Calu3 (cell line): ENCODE measurements at regions not wholly inside any gene's neighbourhood (a gene's known extent, or its start where the extent isn't known, plus 50 kb on each side); places are given as distances from the start of the nearest gene placed in this dataset.

Experiments used
- BruUV-seq: library from RNA; stranded (reverse); fragments of 400-500 nt; replicated peaks from 2 replicates; lab custom pipeline; 2021; lab: Mats Ljungman, UMichigan
- CTCF ChIA-PET: fragments of 300-600 bp; sonication (Branson Sonifier 250); formaldehyde crosslinking; loops from one replicate; lab custom pipeline; 2022; ENCODE audit warnings: antibody characterized with exemption; lab: Charles Lee
- DNase-seq: peaks from one replicate; pipeline ENCODE4 v3.0.0; 2022
- H3K27ac Mint-ChIP-seq: one replicate; pipeline ENCODE4 v1.8.0; 2022; ENCODE audit warnings: mixed read lengths; ENCODE audit not compliant: unreplicated experiment
- H3K27me3 Mint-ChIP-seq: one replicate; pipeline ENCODE4 v1.8.0; 2022; ENCODE audit warnings: mixed read lengths; ENCODE audit not compliant: unreplicated experiment
- H3K36me3 Mint-ChIP-seq: one replicate; pipeline ENCODE4 v1.8.0; 2022; ENCODE audit warnings: mild to moderate bottlenecking, moderate library complexity, mixed read lengths; ENCODE audit not compliant: insufficient read depth, unreplicated experiment
- H3K4me1 Mint-ChIP-seq: one replicate; pipeline ENCODE4 v1.8.0; 2022; ENCODE audit warnings: mild to moderate bottlenecking, low read depth, mixed read lengths; ENCODE audit not compliant: unreplicated experiment
- H3K4me3 Mint-ChIP-seq: one replicate; pipeline ENCODE4 v1.8.0; 2022; ENCODE audit warnings: mild to moderate bottlenecking, low read depth, moderate library complexity, mixed read lengths; ENCODE audit not compliant: unreplicated experiment
- H3K9me3 Mint-ChIP-seq: one replicate; pipeline ENCODE4 v1.8.0; 2022; ENCODE audit warnings: low read depth, mixed read lengths; ENCODE audit not compliant: unreplicated experiment
- CTCF ChIP-seq: fragments of 200-600 bp; IDR thresholded peaks from one replicate; pipeline ENCODE4 v1.8.0; 2022; ENCODE audit warnings: antibody characterized with exemption; ENCODE audit not compliant: unreplicated experiment
- intact Hi-C: fragments of 100-400 bp; cut with micrococcal nuclease; formaldehyde crosslinking; loops from one replicate; pipeline ENCODE4 v1.10.0; 2022; ENCODE audit not compliant: unreplicated experiment

GRCh38 chr7:131268906-131269305, 58.8 kb upstream of the MKLN1 start:
- no TSS peak for BruUV-seq

DNA sequence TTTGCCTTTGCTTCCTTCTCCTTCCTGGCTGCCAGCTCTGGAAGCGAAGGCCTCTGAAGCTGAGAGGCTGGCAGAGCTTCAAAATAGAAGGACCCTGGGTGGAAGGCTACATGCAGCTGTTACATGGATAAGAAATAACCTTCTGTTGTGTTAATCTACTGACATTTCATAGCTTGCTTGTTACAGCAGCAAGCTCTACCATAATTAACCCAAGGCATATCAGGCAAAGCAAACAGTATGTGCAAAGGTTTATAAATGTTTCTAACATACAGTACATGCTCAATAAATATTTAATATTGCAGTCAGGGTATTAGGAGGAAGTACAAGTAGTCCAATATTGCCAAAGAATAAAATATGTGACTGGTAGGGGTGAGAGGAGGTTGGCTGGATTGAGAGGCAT, 55.6 kb upstream of the MKLN1 start:
- Mint-ChIP-seq H3K36me3 (no peaks in the 10 kb centered on the region), H3K4me3 (no peak overlapping the region), H3K9me3 (peaks cover 4% of the 10 kb centered on the region), H3K27ac (no peak overlapping the region), H3K4me1 (no peaks in the 10 kb centered on the region), H3K27me3 (no peaks in the 10 kb centered on the region)
- DNase-seq = no peak
- CTCF ChIA-PET = no interaction called here
- TF ChIP-seq CTCF = no peak
- no TSS peak for BruUV-seq
- intact Hi-C loops = no loop called here

More at GRCh38 chr7:131268906-131269305, 58.8 kb upstream of the MKLN1 start:
- DNase-seq = no peak
- intact Hi-C loops = no loop called here
- no peak for TF ChIP-seq CTCF
- Mint-ChIP-seq H3K36me3 (no peaks in the 10 kb centered on the region), H3K27me3 (peaks cover 12% of the 10 kb centered on the region), H3K9me3 (peaks cover 2% of the 10 kb centered on the region), H3K4me3 (no peak overlapping the region), H3K27ac (no peak overlapping the region), H3K4me1 (no peaks in the 10 kb centered on the region)
- CTCF ChIA-PET = no interaction called here

- DNase-seq = no peak
- BruUV-seq = no TSS peak
- Mint-ChIP-seq H3K36me3 (no peaks in the 10 kb centered on the region), H3K4me1 (no peaks in the 10 kb centered on the region), H3K27me3 (no peaks in the 10 kb centered on the region), H3K4me3 (no peak overlapping the region), H3K27ac (no peak overlapping the region), H3K9me3 (peaks cover 2% of the 10 kb centered on the region)
- TF ChIP-seq CTCF = no peak
- intact Hi-C loops = no loop called here
- CTCF ChIA-PET = no interaction called here
Measured at GRCh38 chr7:131274986-131275385, 52.7 kb upstream of the MKLN1 start.

- no peak overlapping the region for H3K27ac Mint-ChIP-seq
- BruUV-seq = no TSS peak
- intact Hi-C loops = no loop called here
- H3K4me3 Mint-ChIP-seq = no peak overlapping the region
- TF ChIP-seq CTCF = no peak
- CTCF ChIA-PET = no interaction called here
- no peaks in the 10 kb centered on the region for H3K4me1 Mint-ChIP-seq
- peaks cover 2% of the 10 kb centered on the region for H3K9me3 Mint-ChIP-seq
- DNase-seq = no peak
- no peaks in the 10 kb centered on the region for H3K36me3 Mint-ChIP-seq
- H3K27me3 Mint-ChIP-seq = no peaks in the 10 kb centered on the region
Measured at GRCh38 chr7:131276190-131276589, 51.5 kb upstream of the MKLN1 start.
